IMR-90 (cell line): ENCODE measurements at regions not wholly inside any gene's neighbourhood (a gene's known extent, or its start where the extent isn't known, plus 50 kb on each side); places are given as distances from the start of the nearest gene placed in this dataset.
"Not testable (repeated sequence)": the region's sequence is repeated elsewhere in the genome, so short reads cannot be mapped to it uniquely, and the experiment has no call there.

Source experiments
- ATAC-seq: fragments of 200-7000 bp; cut with Tn5 transposase; 2 replicates; pipeline ENCODE4 v1.9.1; 2020; ENCODE audit warnings: low read depth, mild to moderate bottlenecking, moderate library complexity
- BruUV-seq: library from RNA; stranded (reverse); fragments of 400-500 nt; replicated peaks from 2 replicates; lab custom pipeline; 2021; lab: Mats Ljungman, UMichigan
- CTCF ChIA-PET: fragments of 300-600 bp; formaldehyde crosslinking; extraction: SDS; loops from one replicate; lab custom pipeline; 2021; ENCODE audit warnings: antibody characterized with exemption; lab: Yijun Ruan, JAX
- POLR2A ChIA-PET: fragments of 300-600 bp; sonication (Branson Sonifier 250); formaldehyde crosslinking; loops from one replicate; lab custom pipeline; 2022; ENCODE audit warnings: antibody characterized with exemption; ENCODE audit not compliant: unreplicated experiment; lab: Charles Lee
- DNase-seq: peaks from one replicate; pipeline ENCODE4 v3.0.0; 2013
- H2AFZ ChIP-seq: replicated peaks from 2 replicates; pipeline ENCODE3; 2013; ENCODE audit warnings: low read length, mild to moderate bottlenecking; ENCODE audit not compliant: poor library complexity
- H2AK5ac ChIP-seq: 2 replicates; pipeline ENCODE4 v1.6.1; 2013; ENCODE audit warnings: low read depth, low read length, inconsistent platforms
- H2AK9ac ChIP-seq: replicated peaks from 2 replicates; pipeline ENCODE3; 2013; ENCODE audit warnings: mild to moderate bottlenecking, low read depth, low read length, moderate library complexity; ENCODE audit not compliant: poor library complexity
- H2BK120ac ChIP-seq: 2 replicates; pipeline ENCODE4 v1.6.1; 2013; ENCODE audit warnings: low read depth, low read length, inconsistent platforms
- H2BK15ac ChIP-seq: 3 replicates; pipeline ENCODE4 v1.6.1; 2013; ENCODE audit warnings: low read depth, low read length, inconsistent platforms
- H2BK20ac ChIP-seq: 2 replicates; pipeline ENCODE4 v1.6.1; 2013; ENCODE audit warnings: low read depth, mild to moderate bottlenecking, inconsistent platforms, low read length, moderate library complexity
- H2BK5ac ChIP-seq: 2 replicates; pipeline ENCODE4 v1.6.1; 2013; ENCODE audit warnings: mild to moderate bottlenecking, low read depth, low read length, inconsistent platforms; ENCODE audit not compliant: poor library complexity, severe bottlenecking
- H3K14ac ChIP-seq: replicated peaks from 2 replicates; pipeline ENCODE4 v1.6.1; 2013; ENCODE audit warnings: low read depth, low read length, inconsistent platforms
- H3K18ac ChIP-seq: 2 replicates; pipeline ENCODE4 v1.6.1; 2013; ENCODE audit warnings: low read depth, low read length, control low read depth
- H3K23ac ChIP-seq: 2 replicates; pipeline ENCODE4 v1.6.1; 2013; ENCODE audit warnings: low read depth, low read length, inconsistent platforms
- H3K27ac ChIP-seq: 2 replicates; pipeline ENCODE4 v1.5.1; 2013; ENCODE audit warnings: mild to moderate bottlenecking, control low read depth, low read length; ENCODE audit not compliant: insufficient read depth
- H3K27me3 ChIP-seq: 2 replicates; pipeline ENCODE4 v1.6.1; 2013; ENCODE audit warnings: low read length; ENCODE audit not compliant: control insufficient read depth, insufficient read depth
- H3K36me3 ChIP-seq: 2 replicates; pipeline ENCODE4 v1.6.1; 2013; ENCODE audit warnings: low read length, mixed read lengths; ENCODE audit not compliant: control insufficient read depth, insufficient read depth
- H3K4ac ChIP-seq: 2 replicates; pipeline ENCODE4 v1.6.1; 2013; ENCODE audit warnings: low read depth, low read length, inconsistent platforms
- H3K4me1 ChIP-seq: 2 replicates; pipeline ENCODE4 v1.6.1; 2013; ENCODE audit warnings: low read length, mixed read lengths; ENCODE audit not compliant: control insufficient read depth, insufficient read depth
- H3K4me2 ChIP-seq: 2 replicates; pipeline ENCODE4 v1.6.1; 2013; ENCODE audit warnings: low read depth, mild to moderate bottlenecking, control low read depth, low read length, moderate library complexity
- H3K4me3 ChIP-seq: 2 replicates; pipeline ENCODE4 v1.5.1; 2013; ENCODE audit warnings: low read depth, mild to moderate bottlenecking, control low read depth, low read length, moderate library complexity; ENCODE audit not compliant: insufficient read depth
- H3K56ac ChIP-seq: 2 replicates; pipeline ENCODE4 v1.6.1; 2013; ENCODE audit warnings: low read length, inconsistent platforms; ENCODE audit not compliant: insufficient read depth; ENCODE audit errors: extremely low read depth
- H3K79me1 ChIP-seq, 2 experiments: 2 replicates each; pipeline ENCODE4 v1.6.1; 2013; ENCODE audit warnings: low read length in 2 of 2, inconsistent platforms in 1 of 2, low read depth in 1 of 2
- H3K9ac ChIP-seq: 2 replicates; pipeline ENCODE4 v1.6.1; 2013; ENCODE audit warnings: low read depth, low read length, control low read depth
- H3K9me1 ChIP-seq: 2 replicates; pipeline ENCODE4 v1.6.1; 2013; ENCODE audit warnings: low read length, inconsistent platforms; ENCODE audit not compliant: insufficient read depth
- H3K9me3 ChIP-seq: 2 replicates; pipeline ENCODE4 v1.6.1; 2013; ENCODE audit warnings: low read length; ENCODE audit not compliant: control insufficient read depth, insufficient read depth
- H4K20me1 ChIP-seq: 2 replicates; pipeline ENCODE4 v1.6.1; 2013; ENCODE audit warnings: low read length, inconsistent platforms; ENCODE audit not compliant: insufficient read depth
- H4K5ac ChIP-seq: 2 replicates; pipeline ENCODE4 v1.6.1; 2013; ENCODE audit warnings: mild to moderate bottlenecking, low read depth, low read length, control low read depth
- H4K8ac ChIP-seq, 2 experiments: 2 replicates each; pipeline ENCODE4 v1.6.1; 2013; ENCODE audit warnings: low read depth in 2 of 2, low read length in 2 of 2, control low read depth in 1 of 2, inconsistent platforms in 1 of 2
- H4K91ac ChIP-seq: 2 replicates; pipeline ENCODE4 v1.6.1; 2013; ENCODE audit warnings: low read depth, low read length, inconsistent platforms; ENCODE audit not compliant: insufficient read depth
- WGBS, 2 experiments: methylation state at CpG; one replicate each; pipeline versions ENCODE4 v1.1.5 to v1.1.7; 2013; ENCODE audit warnings: missing lambda C conversion rate in 2 of 2; ENCODE audit not compliant: insufficient read length in 1 of 2; ENCODE audit errors: extremely low coverage in 2 of 2; 5-methylcytosine and 5-hydroxymethylcytosine counted together
- dilution Hi-C: fragments of 300-500 bp; cut with HindIII; formaldehyde crosslinking; loops from one replicate; pipeline ENCODE4 v1.14.3; 2018; ENCODE audit warnings: low sequenced_read_pairs; ENCODE audit not compliant: unreplicated experiment
- in situ Hi-C: fragments of 300-500 bp; cut with MboI; formaldehyde crosslinking; loops from 3 replicates; pipeline ENCODE4 v1.14.3; 2019; ENCODE audit warnings: low sequenced_read_pairs, inconsistent platforms, mixed read lengths
- intact Hi-C: fragments of 100-400 bp; cut with micrococcal nuclease; formaldehyde crosslinking; loops from 2 replicates; pipeline ENCODE4 v1.10.0; 2022

GRCh38 chr6:92952111-92952510, 467.2 kb downstream of the EPHA7 start:
- in situ Hi-C loops, ATAC-seq, H2BK15ac ChIP-seq, BruUV-seq, H3K9ac ChIP-seq, dilution Hi-C loops, H3K27ac ChIP-seq, H2BK20ac ChIP-seq, POLR2A ChIA-PET, H3K4ac ChIP-seq, CTCF ChIA-PET, H3K9me1 ChIP-seq, H2AFZ ChIP-seq, DNase-seq, H3K4me3 ChIP-seq, H3K56ac ChIP-seq, intact Hi-C loops, H3K79me1 ChIP-seq, H3K27me3 ChIP-seq, H4K5ac ChIP-seq, H4K20me1 ChIP-seq, H3K9me3 ChIP-seq, H4K8ac ChIP-seq, H3K18ac ChIP-seq, H2BK120ac ChIP-seq, H3K36me3 ChIP-seq, H2BK5ac ChIP-seq, H3K4me2 ChIP-seq, H2AK9ac ChIP-seq, H3K23ac ChIP-seq, H3K14ac ChIP-seq, H3K4me1 ChIP-seq, H4K91ac ChIP-seq, H2AK5ac ChIP-seq: not testable (repeated sequence)
- WGBS, 2 experiments, result no CpG with 5 or more reads among the region's 7 CpGs
